Hippocampal formation (tissue), 2 donors: ENCODE measurements at regions not wholly inside any gene's neighbourhood (a gene's known extent, or its start where the extent isn't known, plus 50 kb on each side); places are given as distances from the start of the nearest gene placed in this dataset.
"Not testable (repeated sequence)": the region's sequence is repeated elsewhere in the genome, so short reads cannot be mapped to it uniquely, and the experiment has no call there.

ENCODE experiments used
- DNase-seq, 2 donors: peaks; one replicate each; lab custom pipeline; 2025; lab: John Stamatoyannopoulos, UW

DNA sequence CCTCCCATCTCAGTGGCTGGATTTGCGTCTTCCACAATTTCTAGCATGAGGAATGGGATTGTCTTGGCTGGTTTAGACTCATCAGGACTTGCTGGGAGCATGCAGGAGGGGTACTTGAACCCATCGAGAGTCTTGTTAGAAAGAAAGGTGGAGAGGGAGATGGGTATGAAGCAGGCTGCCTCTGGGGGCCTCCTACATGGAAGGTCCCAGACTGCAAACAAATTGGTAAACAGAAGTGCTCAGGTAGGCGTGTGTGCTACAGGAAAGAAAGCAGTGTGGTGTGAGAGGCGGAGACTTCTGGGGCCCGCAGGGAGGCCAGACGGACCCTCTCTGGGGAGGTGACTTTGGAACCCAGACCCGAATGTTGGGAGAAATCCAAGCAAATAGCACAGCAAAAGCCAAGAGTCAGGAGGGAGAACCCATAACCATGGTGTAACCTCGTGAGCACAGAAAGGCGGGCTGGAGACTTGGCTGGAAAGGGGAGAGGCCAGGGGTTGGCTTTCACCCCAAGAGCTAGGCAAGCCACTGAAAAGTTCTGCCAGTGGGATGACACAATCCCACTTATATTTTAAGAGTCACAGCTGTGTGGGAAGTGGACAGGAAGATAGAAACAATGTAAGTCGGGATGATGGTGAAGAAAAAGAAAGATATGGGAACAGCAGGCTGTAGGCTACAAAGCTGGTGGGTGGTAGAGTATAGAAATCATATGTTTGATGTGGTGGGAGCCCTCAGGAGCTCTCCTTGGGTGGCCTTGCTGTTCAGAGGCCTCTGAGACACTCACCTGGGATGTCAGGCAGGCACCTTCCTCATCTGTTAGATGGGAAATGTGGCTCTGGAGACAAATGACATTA, 130.1 kb upstream of the PRR20G start:
- DNase-seq, result no peak

DNA sequence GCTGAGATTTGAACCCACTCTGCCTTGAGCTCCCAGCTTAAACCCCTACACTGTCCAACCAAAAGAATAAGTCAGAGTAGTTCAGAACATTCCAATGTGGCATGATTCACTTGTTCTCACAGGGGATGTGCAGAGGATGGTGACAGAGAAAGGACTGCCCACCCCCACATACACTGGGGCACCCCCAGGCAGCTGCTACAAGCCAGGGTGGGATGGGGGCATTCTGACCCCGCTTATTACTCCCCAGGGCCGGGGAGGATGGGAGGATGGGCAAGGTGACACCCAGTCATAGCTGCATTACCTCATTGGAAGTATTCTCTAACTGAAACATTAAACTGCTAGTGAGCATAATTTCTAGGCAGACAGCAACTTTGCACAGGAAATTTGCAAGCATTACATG, 126.0 kb upstream of the PRR20G start:
- no peak for DNase-seq

DNA sequence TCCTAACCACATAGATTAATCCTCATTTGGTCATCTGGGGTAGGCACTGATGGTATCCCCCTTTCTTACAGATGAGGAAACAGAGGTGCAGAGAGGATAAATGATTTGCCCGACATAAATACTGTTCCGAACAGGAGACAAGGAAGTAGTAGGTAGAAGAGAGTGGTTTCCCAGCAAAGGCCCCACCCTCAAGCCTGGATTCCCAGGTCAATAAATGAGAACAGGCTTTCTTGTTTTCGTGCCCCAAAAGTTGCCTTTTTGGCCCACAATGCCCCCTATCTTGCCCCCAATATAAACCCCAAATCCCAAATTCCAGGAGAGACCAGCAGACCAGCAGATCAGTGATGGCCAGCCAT, 125.5 kb upstream of the PRR20G start:
- DNase-seq, result no peak

DNA sequence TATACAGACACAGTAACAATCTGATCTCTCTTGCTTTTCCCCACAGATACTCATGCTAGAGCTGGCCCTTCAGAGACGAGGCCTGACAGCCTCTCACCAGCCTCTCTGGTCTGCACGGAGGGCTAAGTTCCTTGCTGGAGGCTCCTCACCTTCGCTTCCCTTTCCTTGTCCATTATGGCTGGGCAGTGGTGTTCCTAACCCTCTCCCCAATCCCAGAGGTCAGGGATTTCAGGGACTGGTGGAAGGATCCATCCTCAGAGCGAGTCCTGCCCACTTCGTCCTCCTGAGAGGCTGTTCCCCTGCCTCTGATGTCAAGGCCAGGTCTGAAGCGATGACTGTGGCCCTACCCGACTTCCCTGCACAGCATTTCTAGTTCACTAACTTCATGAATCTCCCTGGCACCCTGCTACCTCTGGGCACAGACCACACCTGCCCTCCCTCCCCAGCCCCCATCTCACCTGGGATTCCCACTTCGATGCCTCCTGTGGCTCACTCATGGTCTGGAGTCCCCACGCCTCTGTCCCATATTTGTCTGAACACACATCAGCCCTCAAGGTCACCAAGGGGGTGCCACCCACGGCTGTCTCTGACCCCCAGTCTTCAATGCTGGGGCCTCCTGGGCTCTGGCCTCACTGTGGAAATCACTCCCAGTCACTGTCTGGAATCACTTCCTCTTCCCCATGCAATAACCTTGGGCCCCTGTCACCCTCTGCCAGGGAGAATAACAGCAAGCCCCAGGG, 124.9 kb upstream of the PRR20G start:
- no peak for DNase-seq

DNA sequence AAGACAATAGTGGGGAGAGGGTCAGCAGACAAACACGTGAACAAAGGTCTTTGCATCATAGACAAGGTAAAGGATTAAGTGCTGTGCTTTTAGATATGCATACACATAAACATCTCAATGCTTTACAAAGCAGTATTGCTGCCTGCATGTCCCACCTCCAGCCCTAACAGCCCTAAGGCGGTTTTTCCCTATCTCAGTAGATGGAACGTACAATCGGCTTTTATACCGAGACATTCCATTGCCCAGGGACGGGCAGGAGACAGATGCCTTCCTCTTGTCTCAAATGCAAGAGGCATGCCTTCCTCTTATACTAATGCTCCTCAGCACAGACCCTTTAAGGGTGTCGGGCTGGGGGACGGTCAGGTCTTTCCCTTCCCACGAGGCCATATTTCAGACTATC, 124.0 kb upstream of the PRR20G start:
- not testable (repeated sequence) for DNase-seq

DNA sequence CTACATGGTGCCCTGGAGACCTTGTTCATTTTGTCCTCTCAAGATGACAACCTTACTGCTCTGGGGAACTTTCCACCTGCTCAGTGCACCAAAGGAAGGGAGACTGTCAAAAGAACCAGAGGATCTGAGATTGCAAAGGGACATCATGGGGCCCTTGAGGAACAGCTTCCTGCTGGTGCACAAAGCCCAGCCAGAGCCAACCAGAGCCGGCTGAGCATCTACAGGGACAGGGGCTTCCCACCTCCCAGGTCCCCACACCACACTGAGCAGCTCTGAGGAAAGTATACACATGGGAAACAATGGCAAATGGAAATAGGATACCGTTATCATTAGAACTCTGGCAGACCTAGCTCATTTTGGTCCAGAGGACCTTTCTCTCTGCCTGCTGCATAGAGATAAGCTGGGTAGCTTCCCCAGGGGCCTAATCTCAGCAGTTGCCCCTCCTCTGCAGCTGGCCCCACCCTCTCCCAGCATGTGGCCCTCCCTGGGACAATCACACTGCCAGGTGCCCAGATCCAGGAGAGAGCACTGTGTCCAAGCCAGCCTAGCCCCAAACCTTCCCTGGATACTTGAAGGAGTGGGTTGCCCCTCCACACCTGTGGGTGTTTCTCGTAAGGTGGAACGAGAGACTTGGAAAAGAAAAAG, 123.4 kb upstream of the PRR20G start:
- DNase-seq, result no peak

DNA sequence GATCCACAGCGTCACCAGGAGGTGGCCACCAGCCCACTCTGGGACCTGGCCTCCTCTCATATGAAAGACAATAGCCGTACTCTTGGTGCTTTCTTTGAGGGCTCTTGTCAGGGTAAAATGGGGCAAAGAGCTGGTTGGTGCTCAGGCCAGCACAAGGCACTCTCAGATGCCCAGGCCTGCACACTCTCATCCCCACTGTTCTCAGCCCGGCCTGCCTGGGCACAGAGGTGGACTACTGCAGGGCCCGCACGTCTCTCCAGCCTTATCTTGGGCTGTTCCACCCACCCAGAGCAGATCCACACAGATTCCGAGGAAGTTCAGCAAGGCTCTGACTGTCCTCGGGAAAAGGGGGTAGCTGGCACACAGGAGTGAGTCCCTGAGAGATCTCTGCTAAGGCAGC, 122.8 kb upstream of the PRR20G start:
- no peak for DNase-seq

DNA sequence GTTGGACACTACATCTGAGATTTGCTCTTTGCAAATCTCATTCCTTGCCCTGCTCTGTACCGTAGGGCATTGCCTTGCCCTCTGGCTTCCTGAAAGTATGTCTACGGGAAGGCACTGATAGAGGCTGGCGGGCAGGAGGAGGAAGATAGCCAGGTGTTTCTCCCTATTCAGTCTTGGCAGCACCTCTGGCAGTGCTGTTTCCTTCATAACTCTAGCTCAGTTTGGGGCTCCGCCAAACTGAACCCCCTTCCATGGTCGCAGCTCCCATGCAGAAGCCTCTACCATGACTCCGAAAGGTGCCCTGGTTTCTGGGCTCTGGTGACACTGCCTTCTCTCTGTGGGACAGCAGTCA, 122.3 kb upstream of the PRR20G start:
- DNase-seq, result no peak

DNA sequence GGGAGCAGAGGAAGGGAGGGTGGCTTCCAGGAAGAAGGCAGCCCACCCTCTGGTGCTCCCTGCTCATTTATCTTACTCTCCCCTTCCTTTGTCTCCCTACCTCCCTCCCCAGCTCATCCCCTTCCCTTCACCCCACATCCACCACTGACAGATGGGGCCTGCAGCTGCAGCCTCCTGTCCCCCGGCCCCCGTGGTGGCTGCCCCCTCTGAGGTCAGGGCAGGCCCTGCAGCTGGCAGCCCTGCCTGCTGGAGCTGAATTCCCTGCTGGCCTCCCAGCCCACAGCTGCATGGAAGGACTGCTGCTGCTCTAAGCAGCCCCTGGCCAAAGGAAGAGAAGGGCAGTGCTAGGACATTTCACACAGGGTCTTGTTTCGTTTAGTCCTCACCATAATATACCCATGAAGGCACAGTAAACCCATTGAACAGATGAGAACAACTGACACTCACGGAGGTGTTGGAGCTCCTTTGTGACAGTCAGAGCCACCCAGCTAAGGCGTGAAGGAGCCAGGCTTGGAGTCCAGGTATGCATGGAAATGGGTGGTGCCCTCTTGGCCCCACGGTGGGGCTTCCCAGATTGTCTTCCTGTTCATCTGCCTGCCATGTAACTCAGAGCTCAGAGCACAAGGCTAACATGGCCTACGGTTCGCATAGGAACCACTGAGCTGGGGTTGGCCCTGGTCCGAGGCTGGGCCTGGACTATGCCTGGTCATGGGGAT, 121.7 kb upstream of the PRR20G start:
- no peak for DNase-seq

DNA sequence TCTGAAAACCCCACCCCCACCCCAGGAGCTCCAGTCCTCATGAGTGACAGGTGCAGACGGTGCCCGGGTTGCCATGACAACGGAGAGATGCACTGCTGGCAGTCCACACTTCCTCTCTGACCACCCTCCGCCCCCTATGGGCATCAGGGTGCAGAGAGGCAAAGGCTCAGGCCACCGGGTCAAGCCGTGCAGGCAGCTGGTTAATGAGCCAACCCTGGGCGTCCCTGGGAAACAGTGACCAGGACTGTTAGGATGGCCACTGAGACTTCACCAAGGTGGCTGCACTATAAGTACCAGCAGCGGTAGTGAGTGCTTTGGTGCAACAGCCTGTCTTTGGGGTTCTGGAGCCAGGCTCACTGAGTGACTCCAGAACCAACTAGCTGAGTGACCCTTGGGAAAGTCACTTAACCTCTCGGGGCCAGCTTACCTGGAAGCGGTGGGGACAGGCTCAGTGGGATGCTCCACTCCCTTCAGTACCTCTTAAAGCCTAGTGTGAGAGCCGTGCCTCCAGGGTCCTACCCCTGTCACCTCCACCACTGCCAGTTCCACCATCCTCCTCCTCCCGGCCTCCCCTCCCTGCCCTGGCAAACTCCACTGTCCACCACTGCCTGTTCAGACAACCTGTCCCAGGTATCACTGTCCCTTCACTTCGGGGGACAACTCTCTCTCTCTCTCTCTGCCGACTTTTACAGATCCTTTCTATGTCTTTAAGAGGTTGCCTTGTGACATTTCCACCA, 121.0 kb upstream of the PRR20G start:
- no peak for DNase-seq

DNA sequence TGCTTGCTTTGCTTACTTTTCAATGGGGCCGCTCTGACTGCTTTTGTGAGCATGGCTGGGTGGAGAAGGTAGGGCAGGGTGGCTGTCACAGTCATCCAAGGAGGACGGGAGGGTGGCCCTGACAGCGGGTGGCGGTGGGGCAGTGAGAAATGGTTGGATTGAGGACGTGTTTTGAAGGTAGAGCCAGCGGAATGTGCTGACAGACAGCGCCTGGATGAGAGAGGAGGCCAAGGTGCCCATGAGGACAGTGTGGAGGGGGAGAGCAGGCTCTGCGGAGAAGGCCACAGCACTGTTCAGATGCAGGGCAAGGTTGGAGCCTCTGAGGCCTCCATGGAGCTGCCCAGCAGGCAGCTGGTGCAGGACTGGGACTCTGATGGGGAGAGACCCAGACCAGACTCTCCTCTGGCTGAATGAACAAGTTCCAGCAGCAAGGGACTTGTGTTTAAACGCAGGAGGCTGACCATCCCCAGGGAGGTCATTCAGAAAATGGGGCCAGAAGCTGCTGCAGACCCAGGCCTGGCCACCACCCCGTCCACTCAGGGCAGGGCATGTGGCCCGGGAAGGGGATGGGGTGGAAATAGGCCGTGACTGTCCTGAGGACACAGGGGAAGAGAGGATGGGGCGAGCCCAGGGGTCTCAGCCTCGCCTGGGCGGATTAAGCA, 120.3 kb upstream of the PRR20G start:
- no peak for DNase-seq

DNA sequence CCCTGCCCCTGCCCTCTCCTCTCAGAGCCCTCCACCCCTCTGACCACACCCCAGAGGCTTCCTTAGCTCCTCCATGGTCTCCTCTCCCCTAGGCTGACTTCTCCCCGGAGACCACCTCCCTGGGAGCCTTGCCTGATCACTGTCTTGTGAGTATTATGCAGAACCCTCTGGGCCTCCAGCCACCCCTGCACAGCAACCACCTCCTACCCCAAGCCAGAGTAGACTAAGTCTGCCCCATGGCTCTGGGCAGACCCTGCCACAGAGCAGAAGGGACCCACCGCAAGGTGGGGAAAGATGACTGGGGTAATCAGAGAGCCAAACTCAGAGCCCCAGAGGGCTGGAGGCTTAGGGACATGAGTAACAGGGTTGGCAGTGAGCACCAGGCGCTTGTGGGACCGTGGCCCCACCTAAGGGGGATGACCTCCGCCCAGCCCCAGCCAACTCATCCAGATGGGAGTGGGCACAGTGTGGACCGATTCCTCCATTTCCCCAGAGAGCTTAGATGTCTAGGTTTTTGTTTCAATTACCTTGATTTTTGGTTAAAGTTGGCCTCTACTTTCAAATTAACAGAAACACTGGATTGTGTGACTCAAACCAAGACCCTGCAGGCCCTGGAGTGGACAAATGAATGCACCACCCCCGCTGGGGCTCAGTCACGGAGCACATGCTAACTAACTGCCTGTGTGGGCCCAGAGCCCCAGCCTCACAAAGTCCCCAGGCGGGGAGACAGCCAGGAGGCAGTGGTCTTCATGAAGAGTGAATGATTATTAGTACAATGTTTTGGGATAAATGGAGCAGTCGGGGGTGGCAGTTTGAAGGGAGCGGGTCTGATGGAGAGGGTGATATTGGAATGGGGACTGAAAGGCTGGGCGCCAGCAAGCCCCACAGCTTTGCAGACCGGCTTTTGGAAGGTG, 119.4 kb upstream of the PRR20G start:
- DNase-seq, result no peak

DNA sequence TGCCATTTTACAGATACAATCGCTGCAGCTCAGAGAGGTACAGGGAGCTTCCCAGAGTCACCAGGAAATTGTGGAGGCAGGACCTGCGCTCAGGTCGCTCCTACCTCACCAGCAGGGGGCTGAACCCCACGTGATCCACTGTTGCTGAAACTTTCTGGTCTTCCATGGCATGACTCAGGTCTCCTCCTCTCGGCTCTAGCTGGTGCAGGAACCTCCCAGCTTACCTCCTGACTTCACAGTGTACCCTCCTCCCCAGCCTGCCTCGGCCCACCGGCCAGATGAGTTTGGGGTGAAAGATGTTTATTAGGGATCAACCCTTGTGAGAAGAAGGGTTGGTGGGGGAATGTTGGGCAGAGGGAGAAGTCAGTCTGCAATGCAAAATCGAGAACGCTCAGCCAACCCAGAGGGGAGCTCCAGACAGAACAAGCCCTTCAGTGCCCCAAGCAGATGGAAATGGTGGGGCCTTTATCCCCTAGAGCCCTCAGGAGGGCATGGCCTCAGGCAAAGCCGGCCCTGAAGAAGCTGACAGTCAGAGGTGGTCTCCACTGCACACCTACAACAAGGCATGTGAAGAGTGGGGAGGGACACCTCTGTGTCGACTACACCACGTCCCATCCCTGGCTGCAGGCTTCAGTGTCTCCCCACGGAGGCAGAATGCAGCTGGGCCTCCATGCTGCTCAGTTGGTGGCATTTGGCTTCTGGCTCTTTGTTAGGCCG, 118.6 kb upstream of the PRR20G start:
- no peak for DNase-seq

DNA sequence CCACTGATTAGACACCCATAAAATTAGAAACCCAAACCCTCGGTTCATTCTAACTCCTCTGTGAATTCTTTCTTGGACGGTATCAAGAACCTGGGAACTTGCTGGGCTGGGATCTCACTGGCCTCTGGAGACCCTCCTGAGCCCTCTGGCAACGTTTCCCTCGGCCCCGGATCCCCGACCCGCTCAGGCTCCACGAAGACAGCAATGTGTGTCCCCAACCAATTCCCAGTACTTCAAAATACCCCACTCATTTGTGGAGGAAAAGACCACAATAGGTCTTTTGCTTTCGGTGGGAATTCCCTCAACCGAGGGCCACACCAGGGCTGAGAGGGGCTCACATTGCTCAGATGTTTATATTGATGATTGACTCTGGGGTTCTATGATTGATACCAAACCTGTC, 117.9 kb upstream of the PRR20G start:
- no peak for DNase-seq

DNA sequence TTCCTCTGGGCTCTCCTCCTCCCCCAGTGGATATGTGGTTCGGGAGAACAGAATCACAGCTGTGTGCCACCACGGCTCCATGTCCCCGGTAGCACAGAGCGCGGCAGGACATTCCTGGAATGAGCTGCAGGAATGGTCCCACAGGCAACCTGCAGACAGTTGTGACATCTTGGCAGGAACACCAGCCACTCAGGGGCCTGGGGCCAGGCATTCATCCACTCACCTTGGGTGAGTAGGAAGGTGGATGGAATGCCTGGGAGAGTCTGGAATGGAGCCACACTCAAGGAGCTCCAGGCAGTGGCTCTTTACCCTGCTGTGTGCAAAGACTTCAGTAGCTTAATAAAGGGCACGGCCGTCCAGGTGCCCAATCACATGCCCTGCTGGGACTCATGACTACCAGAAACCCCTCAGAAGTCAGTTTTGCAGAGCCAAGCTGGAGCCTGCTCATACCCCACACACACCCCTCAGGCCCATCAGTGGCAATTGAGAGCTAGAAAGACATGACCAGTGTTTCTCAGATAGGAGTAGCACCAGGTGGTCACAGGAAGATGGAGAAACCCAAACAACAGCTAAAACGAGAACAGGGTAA, 117.3 kb upstream of the PRR20G start:
- DNase-seq, result no peak

DNA sequence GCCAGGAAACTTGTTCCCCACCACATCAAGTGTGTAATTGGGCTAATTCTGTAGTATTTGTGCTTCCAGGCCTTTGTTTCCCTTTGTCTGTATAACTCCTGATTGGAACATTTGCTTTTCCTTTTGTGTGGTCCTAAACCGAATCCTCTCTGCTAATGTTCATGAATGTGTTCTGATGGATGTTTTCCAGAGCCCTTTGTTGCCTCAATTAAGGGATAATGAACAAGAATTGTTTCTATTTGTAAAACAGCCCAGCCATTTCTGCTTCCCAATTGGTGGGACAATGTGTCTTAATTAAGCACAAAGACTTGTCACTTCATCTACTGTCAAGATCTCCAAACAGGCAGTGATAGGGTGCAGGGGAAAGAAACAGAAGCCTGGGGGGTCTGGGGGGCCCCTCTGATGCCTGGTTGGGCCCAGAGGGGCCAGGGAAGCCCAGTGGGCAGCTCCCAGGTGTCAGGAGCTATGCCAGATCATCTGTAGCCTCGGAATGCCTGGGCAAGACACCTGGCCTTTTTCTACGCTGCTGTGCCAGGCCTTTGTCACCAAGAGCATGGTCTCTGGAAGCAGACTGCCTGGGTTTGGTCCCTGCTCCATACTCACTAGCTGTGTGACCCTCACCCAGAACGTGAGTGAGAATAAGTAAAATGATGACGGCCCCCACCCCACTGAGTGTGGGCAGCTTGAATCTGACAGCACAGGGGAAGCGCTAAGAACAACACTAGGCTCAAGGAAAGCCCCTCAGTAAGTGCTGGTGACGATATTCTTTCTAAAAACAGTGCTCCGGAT, 116.6 kb upstream of the PRR20G start:
- DNase-seq, result no peak

DNA sequence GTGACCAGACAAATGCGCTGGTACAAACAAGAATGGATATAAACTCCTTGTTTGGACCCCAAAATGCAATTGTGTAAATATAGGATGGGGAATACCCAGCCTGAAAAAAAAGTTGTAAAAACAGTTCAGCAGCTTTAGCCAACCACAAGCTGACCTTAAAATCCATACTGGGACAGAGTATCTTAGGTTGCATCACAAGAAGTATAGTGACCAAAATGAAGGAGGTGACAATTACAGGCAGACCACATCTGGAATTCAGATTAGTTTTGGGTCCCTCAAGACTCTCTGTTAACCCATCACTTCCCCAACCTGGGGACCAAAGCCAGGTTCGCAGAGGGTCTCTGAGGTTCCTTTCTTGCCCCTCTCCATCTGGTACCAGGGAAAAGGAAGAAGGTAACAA, 115.9 kb upstream of the PRR20G start:
- no peak for DNase-seq

DNA sequence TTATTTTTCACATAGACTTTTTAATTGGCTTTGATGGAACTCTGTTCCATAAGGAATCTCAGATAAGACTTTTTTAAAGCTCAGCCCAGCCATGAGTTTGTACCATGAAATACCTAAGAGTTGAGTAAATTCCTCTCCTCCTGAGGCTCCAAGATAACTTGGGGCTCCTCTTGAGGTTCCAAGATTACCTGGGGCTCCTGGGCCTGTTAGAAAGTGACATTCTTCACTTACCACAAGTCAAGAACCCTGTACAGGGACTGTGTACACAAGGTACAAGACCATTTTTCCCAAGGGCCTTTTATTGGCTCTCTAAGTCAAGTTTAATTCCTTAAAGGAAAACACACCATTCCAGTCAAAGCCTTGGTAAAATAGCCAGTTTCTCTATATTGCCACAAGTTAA, 111.3 kb upstream of the PRR20G start:
- DNase-seq, result no peak
